ENCODE measurements at regions not wholly inside any gene's neighbourhood (a gene's known extent, or its start where the extent isn't known, plus 50 kb on each side); places are given as distances from the start of the nearest gene placed in this dataset.

DNA sequence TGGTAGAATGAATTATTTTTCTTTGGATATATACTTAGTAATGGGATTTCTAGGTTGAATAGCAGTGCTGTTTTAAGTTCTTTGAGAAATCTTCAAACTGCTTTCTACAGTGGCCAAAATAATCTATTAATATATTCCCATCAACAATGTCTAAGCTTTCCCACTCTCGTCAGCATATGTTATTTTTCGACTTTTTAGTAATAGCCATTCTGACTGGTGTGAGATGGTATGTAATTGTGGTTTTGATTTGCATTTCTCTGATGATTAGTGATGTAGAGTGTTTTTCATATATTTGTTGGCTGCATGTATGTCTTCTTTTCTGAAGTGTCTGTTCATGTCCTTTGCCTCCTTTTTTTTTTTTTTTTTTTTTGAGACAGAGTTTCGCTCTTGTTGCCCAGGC, 90.2 kb upstream of the CSNK1A1L start:
- no peaks in the 10 kb centered on the region for H3K27me3 ChIP-seq (ENCODE audit: control insufficient read depth, insufficient read depth, low read length)
- no peak for FAIRE-seq
- TF ChIP-seq CTCF (IDR thresholded peaks at IDR 0.05; ENCODE audit: insufficient read depth, low read length, severe bottlenecking), result no peak
- H3K36me3 ChIP-seq (ENCODE audit: control insufficient read depth, insufficient read depth, low read length), result no peaks in the 10 kb centered on the region
- no peak overlapping the region for H3K4me3 ChIP-seq (ENCODE audit: low read depth, low read length)
- no peak for DNase-seq (ENCODE audit: low read depth)

- no peak for FAIRE-seq
- Histone ChIP-seq H3K4me3 (ENCODE audit: low read depth, low read length) (no peak overlapping the region), H3K36me3 (ENCODE audit: control insufficient read depth, insufficient read depth, low read length) (no peaks in the 10 kb centered on the region), H3K27me3 (ENCODE audit: control insufficient read depth, insufficient read depth, low read length) (no peaks in the 10 kb centered on the region)
- no peak for TF ChIP-seq CTCF (IDR thresholded peaks at IDR 0.05; ENCODE audit: insufficient read depth, low read length, severe bottlenecking)
- peak; percentile 98 for DNase-seq (ENCODE audit: low read depth)
These were observed 89.0 kb upstream of the CSNK1A1L start for GRCh38 chr13:37194428-37194861.

GRCh38 chr13:37192956-37193355, 87.5 kb upstream of the CSNK1A1L start:
- Histone ChIP-seq H3K36me3 (ENCODE audit: control insufficient read depth, insufficient read depth, low read length) (no peaks in the 10 kb centered on the region), H3K4me3 (ENCODE audit: low read depth, low read length) (no peak overlapping the region), H3K27me3 (ENCODE audit: control insufficient read depth, insufficient read depth, low read length) (no peaks in the 10 kb centered on the region)
- FAIRE-seq (no peak), DNase-seq (ENCODE audit: low read depth) (peak; percentile 44)
- TF ChIP-seq CTCF (IDR thresholded peaks at IDR 0.05; ENCODE audit: insufficient read depth, low read length, severe bottlenecking), result no peak

DNA sequence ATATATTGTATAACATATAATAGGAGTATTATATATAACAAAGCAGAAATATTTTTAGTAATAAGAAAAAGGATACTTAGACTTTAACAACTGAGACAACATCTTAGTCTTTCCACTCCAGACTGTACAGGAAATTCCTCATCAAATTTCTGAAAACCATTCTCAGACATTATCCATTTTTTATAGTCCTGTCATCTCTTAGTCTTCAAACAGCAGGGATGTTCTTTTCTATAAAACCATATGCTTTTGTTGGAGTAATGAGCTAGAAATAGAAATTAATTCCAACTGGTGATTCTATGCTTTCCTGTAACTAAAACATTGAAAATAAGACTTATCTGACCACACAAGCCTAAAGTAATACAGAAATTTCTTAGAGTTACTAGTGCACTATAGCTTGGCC, 82.2 kb upstream of the CSNK1A1L start:
- H3K36me3 ChIP-seq (ENCODE audit: control insufficient read depth, insufficient read depth, low read length), result no peaks in the 10 kb centered on the region

GRCh38 chr13:37187105-37187504, 81.6 kb upstream of the CSNK1A1L start:
- DNase-seq (ENCODE audit: low read depth) (no peak), FAIRE-seq (no peak)
- Histone ChIP-seq H3K36me3 (ENCODE audit: control insufficient read depth, insufficient read depth, low read length) (no peaks in the 10 kb centered on the region), H3K27me3 (ENCODE audit: control insufficient read depth, insufficient read depth, low read length) (no peaks in the 10 kb centered on the region), H3K4me3 (ENCODE audit: low read depth, low read length) (no peak overlapping the region)
- TF ChIP-seq CTCF (IDR thresholded peaks at IDR 0.05; ENCODE audit: insufficient read depth, low read length, severe bottlenecking), result no peak

More for the DNA sequence above, 82.2 kb upstream of the CSNK1A1L start:
- no peak for TF ChIP-seq CTCF (IDR thresholded peaks at IDR 0.05; ENCODE audit: insufficient read depth, low read length, severe bottlenecking)
- no peak overlapping the region for H3K4me3 ChIP-seq (ENCODE audit: low read depth, low read length)
- DNase-seq (ENCODE audit: low read depth) (no peak), FAIRE-seq (no peak)
- H3K27me3 ChIP-seq (ENCODE audit: control insufficient read depth, insufficient read depth, low read length), result no peaks in the 10 kb centered on the region

GRCh38 chr13:37181620-37182019, 76.2 kb upstream of the CSNK1A1L start:
- FAIRE-seq (no peak), DNase-seq (ENCODE audit: low read depth) (no peak)
- H3K4me3 ChIP-seq (ENCODE audit: low read depth, low read length), result no peak overlapping the region
- no peaks in the 10 kb centered on the region for H3K36me3 ChIP-seq (ENCODE audit: control insufficient read depth, insufficient read depth, low read length)
- no peak for TF ChIP-seq CTCF (IDR thresholded peaks at IDR 0.05; ENCODE audit: insufficient read depth, low read length, severe bottlenecking)
- H3K27me3 ChIP-seq (ENCODE audit: control insufficient read depth, insufficient read depth, low read length), result no peaks in the 10 kb centered on the region

Data from bronchial epithelial cell (primary cell).